ENCODE measurements at regions not wholly inside any gene's neighbourhood (a gene's known extent, or its start where the extent isn't known, plus 50 kb on each side); places are given as distances from the start of the nearest gene placed in this dataset.
"Not testable (repeated sequence)": the region's sequence is repeated elsewhere in the genome, so short reads cannot be mapped to it uniquely, and the experiment has no call there.

DNA sequence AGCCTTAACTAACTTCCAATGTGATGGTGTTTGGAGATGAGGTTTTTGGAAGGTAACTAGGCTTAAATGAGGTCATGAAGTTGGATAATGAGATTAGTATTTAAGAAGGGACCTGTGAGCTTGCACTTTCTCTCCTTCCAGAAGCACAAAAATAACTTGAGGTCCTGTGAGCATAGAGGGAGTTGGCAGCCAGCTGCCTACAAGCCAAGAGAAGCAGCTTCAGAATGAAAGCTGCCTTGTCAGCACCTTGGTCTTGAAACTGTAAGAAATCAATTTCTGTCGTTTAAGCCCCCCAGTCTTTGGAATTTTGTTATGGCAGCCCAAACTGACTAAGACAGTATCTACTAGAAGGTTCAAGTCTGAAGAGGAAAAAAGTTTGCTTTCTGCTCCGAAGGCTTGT is 280.2 kb upstream of the GALNTL6 start:
- DNase-seq (ENCODE audit: low read depth, low spot score): no peak

DNA sequence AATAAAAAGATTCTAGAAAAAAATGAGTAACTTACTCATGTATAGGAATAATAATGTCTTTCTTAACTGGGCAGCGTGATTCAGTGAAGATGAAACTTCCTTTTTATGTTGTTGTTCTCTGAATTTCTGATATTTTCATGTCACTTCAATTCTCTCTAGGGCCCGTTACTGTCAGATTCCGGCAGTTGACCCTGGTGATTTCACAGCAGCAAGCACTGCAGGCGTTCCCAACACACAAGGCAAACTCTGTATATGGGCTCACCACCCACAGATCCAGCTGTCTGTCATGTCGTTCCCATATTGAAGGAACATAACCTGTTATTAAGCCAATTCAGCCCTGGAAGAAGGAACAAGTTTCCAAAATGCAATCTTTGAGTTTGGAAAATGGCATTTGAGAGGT is 288.3 kb upstream of the GALNTL6 start:
- no peak for DNase-seq (ENCODE audit: low read depth, low spot score)

DNA sequence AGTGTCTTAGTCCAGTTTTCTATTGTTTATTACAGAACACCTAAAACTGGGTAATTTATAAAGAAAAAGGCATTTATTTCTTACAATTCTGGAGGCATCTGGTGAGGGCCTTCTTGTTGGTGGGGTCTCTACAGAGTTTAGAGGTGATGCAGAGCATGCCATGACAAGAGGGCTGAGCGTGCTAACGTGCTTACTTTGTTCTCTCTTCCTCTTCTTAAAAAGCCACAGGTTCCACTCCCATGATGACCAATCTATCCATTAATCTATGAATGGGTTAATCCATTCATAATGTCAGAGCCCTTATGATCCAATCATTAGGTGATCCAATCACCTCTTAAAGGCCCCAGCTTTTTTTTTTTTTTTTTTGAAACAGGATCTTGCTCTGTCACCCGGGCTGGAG is 291.5 kb upstream of the GALNTL6 start:
- DNase-seq (ENCODE audit: low read depth, low spot score): no peak

GRCh38 chr4:171519457-171519856 is 293.7 kb upstream of the GALNTL6 start:
- DNase-seq (ENCODE audit: low read depth, low spot score): no peak

GRCh38 chr4:171517883-171518282 is 295.3 kb upstream of the GALNTL6 start:
- DNase-seq (ENCODE audit: low read depth, low spot score): no peak

DNA sequence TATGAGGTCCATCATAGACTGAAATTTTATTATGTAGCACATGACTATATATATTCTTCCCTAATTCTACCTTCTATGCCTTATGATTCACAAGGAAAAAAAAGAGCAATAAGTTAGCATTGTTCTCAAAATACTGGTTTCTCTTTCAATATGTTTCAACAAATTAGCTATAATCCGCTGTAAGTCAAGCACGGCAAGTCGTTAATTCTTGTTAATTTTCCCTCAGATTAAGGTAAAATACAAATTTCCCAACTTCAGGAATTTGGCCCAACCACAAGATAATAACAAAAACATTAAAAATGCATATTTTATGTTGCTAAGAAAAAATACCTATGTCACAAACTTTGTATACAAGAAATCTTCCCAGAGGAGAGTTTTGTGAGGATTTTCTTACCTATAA is 296.5 kb upstream of the GALNTL6 start:
- no peak for DNase-seq (ENCODE audit: low read depth, low spot score)

DNA sequence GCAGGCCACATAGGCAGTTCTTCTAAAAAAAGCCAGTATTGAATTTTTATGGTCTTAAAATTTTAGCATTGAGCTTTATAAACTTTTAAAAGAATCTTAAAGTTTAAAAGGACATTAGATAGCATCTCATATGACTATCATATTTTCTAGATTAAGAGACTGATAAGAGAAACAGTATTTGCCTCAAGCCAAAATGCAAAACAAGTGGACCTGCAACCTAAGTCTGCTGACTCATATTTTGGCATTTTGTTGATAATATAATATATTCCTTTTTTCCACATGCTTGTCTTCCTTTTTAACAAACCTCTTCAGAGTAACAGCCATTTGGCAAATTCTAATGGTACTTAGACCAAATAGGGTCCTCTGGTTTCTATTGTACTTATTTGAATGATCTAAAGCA is 328.5 kb upstream of the GALNTL6 start:
- no peak for DNase-seq (ENCODE audit: low read depth, low spot score)

DNA sequence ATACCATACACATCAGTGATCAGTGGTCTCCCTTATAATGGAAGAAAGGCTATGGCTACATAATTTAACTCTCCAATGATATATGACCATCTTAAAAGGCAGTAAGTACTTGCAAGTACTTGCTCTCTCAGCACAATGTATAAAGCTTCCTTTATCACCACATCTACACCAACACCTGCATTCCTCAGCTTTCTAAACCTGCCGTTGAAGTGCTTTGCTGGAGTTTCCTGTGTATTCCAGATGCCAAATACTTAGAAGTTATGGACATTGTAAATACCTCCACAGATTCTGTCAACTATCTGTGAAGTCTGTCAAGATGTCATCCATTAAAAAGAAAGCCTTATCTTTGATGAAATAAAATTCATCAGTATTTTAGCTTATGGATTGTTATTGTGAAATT is 335.0 kb upstream of the GALNTL6 start:
- no peak for DNase-seq (ENCODE audit: low read depth, low spot score)

- DNase-seq (ENCODE audit: low read depth, low spot score): not testable (repeated sequence)
Measured at GRCh38 chr4:171475111-171475510, 338.1 kb upstream of the GALNTL6 start.

DNA sequence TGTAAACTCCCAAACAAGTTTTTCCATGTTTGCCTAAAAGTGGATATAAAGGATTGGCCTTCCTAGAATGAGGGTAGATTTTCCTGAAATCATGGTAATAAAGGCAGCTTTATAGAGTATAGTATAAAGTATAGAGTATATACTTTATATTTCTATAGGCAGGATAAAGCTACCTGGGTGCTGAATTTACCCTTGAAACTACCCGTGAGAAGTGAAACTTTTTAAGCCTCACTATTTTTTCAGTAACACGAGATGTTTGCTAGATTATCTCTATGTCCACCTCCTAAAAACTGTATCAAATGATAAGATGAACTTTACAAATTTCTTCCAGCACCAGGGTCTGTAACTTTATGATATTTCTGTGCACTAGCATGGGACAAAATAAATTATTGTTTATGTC is 340.0 kb upstream of the GALNTL6 start:
- DNase-seq (ENCODE audit: low read depth, low spot score): no peak

DNA sequence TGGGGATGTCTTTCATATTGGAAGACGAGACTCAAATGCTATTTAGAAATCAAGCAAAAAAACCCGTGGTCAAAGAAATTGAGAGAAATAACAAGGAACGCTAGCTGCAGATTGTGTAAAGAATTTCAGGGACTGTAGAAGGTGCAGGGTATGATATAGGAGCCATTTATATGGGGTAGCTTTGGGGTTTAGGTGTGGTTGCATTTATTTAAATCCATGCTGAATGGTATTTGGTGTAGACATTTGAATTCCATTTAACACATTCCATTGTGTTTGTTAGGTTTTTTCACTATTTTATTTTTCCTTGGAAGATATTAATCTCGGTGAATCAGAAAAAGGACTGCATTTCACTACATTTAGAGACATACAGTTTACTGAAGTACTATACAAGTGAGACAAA is 341.0 kb upstream of the GALNTL6 start:
- no peak for DNase-seq (ENCODE audit: low read depth, low spot score)

GRCh38 chr4:171464499-171464898 is 348.7 kb upstream of the GALNTL6 start:
- no peak for DNase-seq (ENCODE audit: low read depth, low spot score)

- DNase-seq (ENCODE audit: low read depth, low spot score): no peak
Measured at GRCh38 chr4:171461191-171461590, 352.0 kb upstream of the GALNTL6 start.

- DNase-seq (ENCODE audit: low read depth, low spot score): no peak
Measured at GRCh38 chr4:171448919-171449481, 364.2 kb upstream of the GALNTL6 start.

DNA sequence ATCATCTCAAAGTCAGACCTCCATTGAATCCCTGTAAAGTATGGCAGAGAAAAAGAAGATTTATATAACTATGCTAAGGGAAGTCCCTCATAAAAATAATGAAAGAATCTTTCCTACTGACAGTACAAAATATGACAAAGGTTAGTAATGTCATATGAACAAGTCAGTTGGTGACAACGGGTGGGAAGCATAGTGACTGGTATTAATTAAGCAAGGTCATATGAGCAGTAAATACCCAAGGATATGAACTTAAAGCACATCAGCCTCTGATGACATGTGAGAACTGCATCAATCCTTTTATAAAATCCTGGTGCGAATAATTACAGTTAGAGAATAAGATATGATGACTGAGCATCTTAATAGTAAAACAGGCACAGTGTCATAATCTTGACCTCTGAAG is 364.8 kb upstream of the GALNTL6 start:
- no peak for DNase-seq (ENCODE audit: low read depth, low spot score)

DNA sequence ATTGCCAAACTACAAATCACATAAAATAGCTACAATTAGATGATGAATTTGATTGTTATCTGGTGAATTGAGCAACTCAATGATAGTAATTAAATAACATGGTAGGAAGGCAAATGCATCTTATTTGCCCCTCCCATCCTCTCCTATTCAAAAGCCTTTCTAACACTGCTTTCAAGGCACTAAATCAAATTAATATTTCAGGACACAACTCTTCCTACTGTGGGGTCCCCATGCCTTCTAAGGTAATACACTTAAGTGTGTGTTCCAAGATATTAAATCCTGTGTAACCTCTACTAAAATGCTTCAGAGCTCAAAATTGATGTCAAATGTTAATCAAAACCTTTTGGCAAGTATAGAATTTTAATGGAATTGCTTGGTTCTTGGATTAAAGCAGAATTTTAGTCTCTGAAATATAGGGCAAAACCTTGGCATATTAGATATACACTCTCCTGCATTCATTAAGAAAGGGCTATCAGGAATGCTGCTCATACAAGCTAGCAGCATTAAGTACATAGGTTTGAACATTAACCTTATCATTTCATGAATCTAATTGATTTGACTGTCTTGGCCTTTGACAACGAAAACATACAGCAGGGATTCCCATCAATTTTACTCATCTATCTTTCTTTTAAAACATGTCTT is 371.8 kb upstream of the GALNTL6 start:
- no peak for DNase-seq (ENCODE audit: low read depth, low spot score)

- DNase-seq (ENCODE audit: low read depth, low spot score): no peak
Measured at GRCh38 chr4:171433674-171434073, 379.5 kb upstream of the GALNTL6 start.

DNA sequence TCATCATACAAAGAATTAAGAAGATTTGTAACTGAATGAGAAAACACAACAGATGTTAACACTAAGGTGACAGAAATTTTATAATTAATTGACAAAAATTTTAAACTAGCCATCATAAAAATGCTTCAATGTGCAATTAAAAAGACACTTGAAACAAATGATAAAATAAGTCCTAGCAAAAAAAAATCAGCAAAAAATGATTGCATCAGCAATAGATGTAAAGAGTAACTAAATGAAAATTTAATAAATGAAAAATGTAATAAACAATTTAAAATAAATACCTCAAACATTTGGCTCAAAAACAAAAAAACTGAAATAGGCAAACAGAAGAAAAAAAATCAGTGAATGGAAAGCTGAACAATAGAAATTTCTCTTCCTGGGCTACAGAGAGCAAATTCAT is 380.7 kb upstream of the GALNTL6 start:
- DNase-seq (ENCODE audit: low read depth, low spot score): no peak

DNA sequence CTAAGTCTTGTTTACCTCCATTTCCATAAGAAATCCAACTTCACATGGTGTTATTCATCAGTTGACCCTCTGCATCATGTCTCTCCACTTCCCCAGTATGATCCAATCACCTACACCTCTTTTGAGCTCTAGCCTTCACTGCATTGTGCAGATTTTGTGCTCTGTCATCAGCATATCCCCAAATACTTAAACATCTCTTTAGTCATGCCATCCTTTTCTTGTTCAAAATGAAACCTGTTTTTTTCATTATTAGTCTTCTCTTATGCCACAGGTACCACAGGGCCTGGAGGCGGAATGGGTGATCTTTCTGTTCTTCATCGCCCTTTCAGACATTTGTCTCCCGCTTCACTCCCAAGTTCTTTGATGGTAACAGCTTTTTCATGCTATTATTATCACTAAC is 382.7 kb upstream of the GALNTL6 start:
- DNase-seq (ENCODE audit: low read depth, low spot score): no peak

DNA sequence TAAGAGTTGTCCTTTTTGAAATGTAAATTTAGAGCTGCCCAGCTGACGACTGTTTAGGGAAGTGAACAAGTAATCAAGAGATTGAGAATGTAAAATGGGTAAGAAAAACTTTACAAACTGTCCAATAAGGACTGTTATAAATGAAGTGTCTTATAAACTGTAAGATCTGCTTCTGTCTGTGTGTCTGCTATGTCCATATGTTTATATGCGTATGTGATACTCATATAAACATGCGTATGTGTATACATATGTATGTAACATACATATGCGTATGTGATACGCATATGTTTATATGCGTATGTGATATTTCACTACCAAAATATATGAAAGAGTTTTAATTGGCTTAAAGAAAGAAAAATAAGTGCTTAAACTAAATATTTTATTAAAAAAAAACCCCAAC is 416.0 kb upstream of the GALNTL6 start:
- no peak for DNase-seq (ENCODE audit: low read depth, low spot score)

- no peak for DNase-seq (ENCODE audit: low read depth, low spot score)
Measured at GRCh38 chr4:171390626-171391025, 422.6 kb upstream of the GALNTL6 start.

DNA sequence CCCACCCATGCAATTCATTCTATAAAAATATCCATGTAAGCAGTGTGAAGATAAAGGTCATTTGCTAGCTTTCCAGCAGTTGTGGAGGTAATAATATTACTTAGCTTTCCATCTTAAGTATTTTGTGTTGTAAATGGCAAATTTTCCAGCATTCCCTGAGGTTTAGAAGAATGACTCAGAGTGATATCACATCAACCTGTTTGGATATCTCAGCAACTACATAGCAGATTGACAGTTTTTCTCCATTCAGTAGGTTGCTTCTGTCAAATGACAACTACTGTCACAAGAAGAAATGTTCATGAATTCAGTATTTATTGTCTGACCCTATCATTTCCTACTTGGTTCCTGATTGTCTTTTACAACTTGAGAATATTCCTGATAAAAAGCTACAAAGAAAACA is 434.9 kb upstream of the GALNTL6 start:
- DNase-seq (ENCODE audit: low read depth, low spot score): no peak

GRCh38 chr4:171376724-171377123 is 436.5 kb upstream of the GALNTL6 start:
- no peak for DNase-seq (ENCODE audit: low read depth, low spot score)

- no peak for DNase-seq (ENCODE audit: low read depth, low spot score)
Measured at GRCh38 chr4:171353535-171353934, 459.7 kb upstream of the GALNTL6 start.
